ES-I3 (cell line): ENCODE measurements at regions not wholly inside any gene's neighbourhood (a gene's known extent, or its start where the extent isn't known, plus 50 kb on each side); places are given as distances from the start of the nearest gene placed in this dataset.

ENCODE experiments used
- H3K36me3 ChIP-seq: 2 replicates; pipeline ENCODE4 v1.6.1; 2013; ENCODE audit warnings: mild to moderate bottlenecking, low read length, control low read depth, moderate library complexity; ENCODE audit not compliant: insufficient read depth
- H3K4me1 ChIP-seq: 2 replicates; pipeline ENCODE4 v1.6.1; 2013; ENCODE audit warnings: mild to moderate bottlenecking, control low read depth, low read length; ENCODE audit not compliant: insufficient read depth
- H3K9ac ChIP-seq: 2 replicates; pipeline ENCODE4 v1.6.1; 2013; ENCODE audit warnings: low read depth, mild to moderate bottlenecking, low read length, moderate library complexity
- H3K9me3 ChIP-seq: 2 replicates; pipeline ENCODE4 v1.6.1; 2013; ENCODE audit warnings: mild to moderate bottlenecking, low read length, moderate library complexity; ENCODE audit not compliant: control insufficient read depth, insufficient read depth

- Histone ChIP-seq H3K9me3 (no peaks in the 10 kb centered on the region; the same call in 1 of the 2 replicates), H3K36me3 (no peaks in the 10 kb centered on the region), H3K4me1 (no peaks in the 10 kb centered on the region), H3K9ac (no peak overlapping the region)
Measured at GRCh38 chr5:155898284-155898683, 428.7 kb upstream of the SGCD start.

- Histone ChIP-seq H3K9ac (no peak overlapping the region), H3K36me3 (no peaks in the 10 kb centered on the region), H3K4me1 (no peaks in the 10 kb centered on the region), H3K9me3 (no peaks in the 10 kb centered on the region; the same call in 1 of the 2 replicates)
Measured at GRCh38 chr5:155903791-155904190, 423.2 kb upstream of the SGCD start.

DNA sequence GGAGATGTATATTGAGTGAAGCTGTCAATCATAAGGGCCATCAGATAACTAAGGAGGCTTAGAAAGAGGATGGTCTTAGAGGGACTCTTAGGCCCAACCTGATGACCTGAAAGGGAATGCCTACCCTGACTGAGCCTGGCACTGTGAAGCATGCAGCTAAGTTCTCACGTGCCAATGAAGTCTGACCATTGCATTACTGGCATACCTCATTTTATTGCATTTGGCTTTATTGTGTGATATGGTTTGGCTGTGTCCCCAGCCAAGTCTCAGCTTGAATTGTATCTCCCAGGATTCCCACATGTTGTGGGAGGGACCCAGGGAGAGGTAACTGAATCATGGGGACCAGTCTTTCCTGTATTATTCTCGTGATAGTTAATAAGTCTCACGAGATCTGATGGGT is 421.6 kb upstream of the SGCD start:
- Histone ChIP-seq H3K9me3 (no peaks in the 10 kb centered on the region; the same call in 1 of the 2 replicates), H3K4me1 (no peaks in the 10 kb centered on the region), H3K36me3 (no peaks in the 10 kb centered on the region), H3K9ac (no peak overlapping the region)

DNA sequence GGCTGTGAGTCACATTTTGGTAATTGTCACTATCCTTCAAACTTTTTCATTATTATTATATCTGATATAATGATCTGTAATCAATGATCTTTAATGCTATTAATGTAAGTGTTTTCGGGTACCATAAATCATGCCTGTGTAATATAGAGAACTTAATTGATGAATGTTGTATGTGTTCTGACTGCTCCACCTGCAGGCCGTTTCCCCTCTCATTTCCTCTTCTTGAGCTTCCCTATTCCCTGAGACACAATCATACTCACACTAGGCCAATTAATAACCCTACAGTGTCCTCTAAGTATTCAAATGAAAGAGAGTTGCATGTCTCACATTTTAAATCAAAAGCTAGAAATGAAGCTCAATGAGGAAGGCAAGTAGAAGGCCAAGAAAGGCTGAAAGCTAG is 420.9 kb upstream of the SGCD start:
- no peaks in the 10 kb centered on the region for H3K36me3 ChIP-seq
- no peaks in the 10 kb centered on the region for H3K4me1 ChIP-seq
- no peak overlapping the region for H3K9ac ChIP-seq
- no peaks in the 10 kb centered on the region; the same call in 1 of the 2 replicates for H3K9me3 ChIP-seq

GRCh38 chr5:155908543-155908942 is 418.4 kb upstream of the SGCD start:
- no peaks in the 10 kb centered on the region for H3K4me1 ChIP-seq
- no peak overlapping the region for H3K9ac ChIP-seq
- no peaks in the 10 kb centered on the region for H3K36me3 ChIP-seq
- no peaks in the 10 kb centered on the region for H3K9me3 ChIP-seq

DNA sequence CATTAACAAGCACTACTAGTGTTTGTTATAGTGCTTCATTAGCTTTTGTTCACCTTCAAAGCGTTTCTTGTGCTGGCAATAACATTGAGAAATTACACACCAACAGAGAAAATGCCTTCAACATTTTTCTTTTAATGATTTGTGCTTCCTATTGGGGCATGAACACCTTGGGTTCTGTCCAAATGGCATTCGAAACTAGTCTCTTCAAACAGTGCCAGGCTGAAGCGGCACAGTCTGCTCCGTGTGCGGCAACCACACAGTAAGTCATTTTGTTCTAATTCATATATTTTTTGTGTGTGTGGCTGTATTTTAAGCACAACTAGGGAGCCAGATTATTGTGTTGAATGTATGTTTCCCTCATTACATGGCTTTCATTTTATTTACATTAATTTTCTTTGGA is 414.7 kb upstream of the SGCD start:
- no peaks in the 10 kb centered on the region for H3K4me1 ChIP-seq
- no peaks in the 10 kb centered on the region for H3K9me3 ChIP-seq
- H3K36me3 ChIP-seq, result no peaks in the 10 kb centered on the region
- no peak overlapping the region for H3K9ac ChIP-seq

GRCh38 chr5:155914766-155915165 is 412.2 kb upstream of the SGCD start:
- Histone ChIP-seq H3K9me3 (no peaks in the 10 kb centered on the region), H3K9ac (no peak overlapping the region), H3K36me3 (no peaks in the 10 kb centered on the region), H3K4me1 (no peaks in the 10 kb centered on the region)

GRCh38 chr5:155915601-155916000 is 411.4 kb upstream of the SGCD start:
- Histone ChIP-seq H3K36me3 (no peaks in the 10 kb centered on the region), H3K9me3 (no peaks in the 10 kb centered on the region), H3K9ac (no peak overlapping the region), H3K4me1 (no peaks in the 10 kb centered on the region)

DNA sequence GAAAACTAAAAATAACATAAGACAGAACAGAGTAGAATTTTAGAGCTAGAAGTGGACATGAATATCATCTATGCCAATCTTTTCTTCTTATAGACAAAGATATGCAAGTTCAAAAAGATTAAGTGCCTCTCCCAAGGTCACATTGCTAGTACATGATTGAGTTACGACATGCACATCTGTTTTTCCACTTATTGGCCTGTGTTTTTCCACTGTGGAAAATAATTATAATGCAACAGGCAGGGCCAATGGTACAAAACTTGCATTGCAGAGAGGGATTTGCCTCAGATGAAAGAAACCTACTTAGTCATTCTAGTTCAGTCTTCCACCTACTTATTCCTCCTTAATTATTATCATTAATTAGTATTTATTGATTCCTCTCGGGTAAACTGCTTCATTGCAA is 407.8 kb upstream of the SGCD start:
- Histone ChIP-seq H3K4me1 (peaks cover 5% of the 10 kb centered on the region; the same call in 1 of the 2 replicates), H3K9ac (no peak overlapping the region), H3K9me3 (no peaks in the 10 kb centered on the region), H3K36me3 (no peaks in the 10 kb centered on the region)

GRCh38 chr5:155919725-155920124 is 407.2 kb upstream of the SGCD start:
- Histone ChIP-seq H3K36me3 (no peaks in the 10 kb centered on the region), H3K9ac (no peak overlapping the region), H3K9me3 (no peaks in the 10 kb centered on the region), H3K4me1 (peaks cover 5% of the 10 kb centered on the region; the same call in 1 of the 2 replicates)

DNA sequence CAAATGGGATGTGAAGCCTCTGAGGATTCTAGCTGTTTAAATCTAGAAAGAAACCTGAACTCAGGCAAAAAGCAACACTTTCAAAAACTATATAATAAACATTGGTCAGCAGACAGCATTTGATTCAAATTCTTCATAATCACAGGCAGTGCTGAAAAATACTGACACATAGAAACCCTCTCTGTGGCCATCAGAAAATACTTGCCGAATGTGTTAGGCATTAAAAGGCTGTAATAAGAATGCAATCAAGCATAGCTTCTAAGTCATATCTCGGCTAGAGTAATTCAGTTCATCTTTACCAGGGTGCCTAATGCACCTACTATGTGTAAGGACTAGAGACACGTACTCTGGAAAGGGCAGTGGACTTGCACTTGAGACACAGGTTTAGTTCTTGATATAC is 405.3 kb upstream of the SGCD start:
- Histone ChIP-seq H3K36me3 (no peaks in the 10 kb centered on the region), H3K9ac (no peak overlapping the region), H3K9me3 (no peaks in the 10 kb centered on the region), H3K4me1 (peaks cover 5% of the 10 kb centered on the region; the same call in 1 of the 2 replicates)

GRCh38 chr5:155923784-155924183 is 403.2 kb upstream of the SGCD start:
- Histone ChIP-seq H3K9ac (no peak overlapping the region), H3K36me3 (no peaks in the 10 kb centered on the region), H3K4me1 (peaks cover 5% of the 10 kb centered on the region; the same call in 1 of the 2 replicates), H3K9me3 (no peaks in the 10 kb centered on the region)

GRCh38 chr5:155926031-155926430 is 400.9 kb upstream of the SGCD start:
- no peaks in the 10 kb centered on the region for H3K9me3 ChIP-seq
- H3K36me3 ChIP-seq, result no peaks in the 10 kb centered on the region
- no peak overlapping the region for H3K9ac ChIP-seq
- peaks cover 5% of the 10 kb centered on the region; the same call in 1 of the 2 replicates for H3K4me1 ChIP-seq

GRCh38 chr5:155926766-155927165 is 400.2 kb upstream of the SGCD start:
- H3K9me3 ChIP-seq, result no peaks in the 10 kb centered on the region
- no peak overlapping the region for H3K9ac ChIP-seq

GRCh38 chr5:155929112-155929511 is 397.9 kb upstream of the SGCD start:
- Histone ChIP-seq H3K36me3 (no peaks in the 10 kb centered on the region), H3K9ac (no peak overlapping the region), H3K4me1 (peaks cover 3% of the 10 kb centered on the region; the same call in 1 of the 2 replicates), H3K9me3 (no peaks in the 10 kb centered on the region)

More at GRCh38 chr5:155926766-155927165, 400.2 kb upstream of the SGCD start:
- H3K36me3 ChIP-seq, result no peaks in the 10 kb centered on the region
- peaks cover 7% of the 10 kb centered on the region; the same call in 1 of the 2 replicates for H3K4me1 ChIP-seq

DNA sequence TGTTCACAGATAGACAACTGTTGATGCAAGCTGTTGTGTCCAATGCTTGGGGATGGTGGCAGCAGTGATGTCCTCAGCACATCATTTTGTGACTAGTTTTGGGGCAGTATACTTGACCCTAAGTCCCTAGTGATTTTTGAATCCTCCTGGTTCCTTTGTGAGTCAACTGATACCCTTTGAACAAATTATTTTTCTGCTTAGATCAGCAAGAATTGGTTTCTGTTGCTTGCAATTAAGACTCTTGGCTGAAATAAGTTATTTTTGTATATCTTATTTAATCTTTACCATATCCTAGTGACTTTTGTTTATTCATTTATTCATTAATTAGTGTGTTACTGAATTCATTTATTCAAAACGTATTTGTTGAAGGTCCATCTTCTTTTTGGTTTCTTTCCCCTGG is 392.0 kb upstream of the SGCD start:
- H3K4me1 ChIP-seq, result peaks cover 3% of the 10 kb centered on the region; the same call in 1 of the 2 replicates
- H3K9me3 ChIP-seq, result no peaks in the 10 kb centered on the region
- no peaks in the 10 kb centered on the region for H3K36me3 ChIP-seq
- no peak overlapping the region for H3K9ac ChIP-seq
